ENCODE measurements at regions not wholly inside any gene's neighbourhood (a gene's known extent, or its start where the extent isn't known, plus 50 kb on each side); places are given as distances from the start of the nearest gene placed in this dataset.

- Histone ChIP-seq H3K4me2 (no peak overlapping the region), H3K27ac (no peak overlapping the region), H3K9me3 (ENCODE audit: low read depth) (no peaks in the 10 kb centered on the region), H2AFZ (replicated peaks) (no peak overlapping the region), H3K4me1 (no peaks in the 10 kb centered on the region), H3K27me3 (no peaks in the 10 kb centered on the region), H3F3A (ENCODE audit: low read depth) (no peaks in the 10 kb centered on the region), H3K79me2 (ENCODE audit: low read depth) (no peaks in the 10 kb centered on the region), H3K9ac (no peak overlapping the region), H3K4me3 (no peak overlapping the region), H3K36me3 (no peaks in the 10 kb centered on the region), H4K20me1 (ENCODE audit: low read depth) (no peaks in the 10 kb centered on the region)
- no peaks in the 10 kb centered on the region for H3K9me3 Mint-ChIP-seq
- H3K36me3 Mint-ChIP-seq: no peaks in the 10 kb centered on the region
- no peak overlapping the region for H3K4me3 Mint-ChIP-seq
- TF ChIP-seq CTCF (IDR thresholded peaks at IDR 0.05) (no peak), EZH2 (IDR thresholded peaks at IDR 0.05) (no peak), EZH2phosphoT487 (IDR thresholded peaks at IDR 0.05) (no peak)
- no peaks in the 10 kb centered on the region for H3K4me1 Mint-ChIP-seq
- H3K27me3 Mint-ChIP-seq (ENCODE audit: insufficient read depth, low read depth): no peaks in the 10 kb centered on the region
- DNase-seq (ENCODE audit: low spot score): no peak
- H3K27ac Mint-ChIP-seq: no peak overlapping the region
These were observed 314.5 kb upstream of the COL8A1 start for GRCh38 chr3:99323940-99324339.

- no peaks in the 10 kb centered on the region for H3K27me3 ChIP-seq
- no peak overlapping the region for H3K4me3 Mint-ChIP-seq
- no peak overlapping the region for H3K9ac ChIP-seq
- no peak for DNase-seq (ENCODE audit: low spot score)
- H3K79me2 ChIP-seq (ENCODE audit: low read depth): no peaks in the 10 kb centered on the region
- H3K4me3 ChIP-seq: no peak overlapping the region
- no peaks in the 10 kb centered on the region for H3K36me3 Mint-ChIP-seq
- no peak overlapping the region for H3K4me2 ChIP-seq
- no peak for TF ChIP-seq CTCF (IDR thresholded peaks at IDR 0.05)
- TF ChIP-seq EZH2phosphoT487 (IDR thresholded peaks at IDR 0.05): no peak
- no peak for TF ChIP-seq EZH2 (IDR thresholded peaks at IDR 0.05)
- H4K20me1 ChIP-seq (ENCODE audit: low read depth): no peaks in the 10 kb centered on the region
- no peaks in the 10 kb centered on the region for H3F3A ChIP-seq (ENCODE audit: low read depth)
- no peaks in the 10 kb centered on the region for H3K4me1 Mint-ChIP-seq
- H3K4me1 ChIP-seq: no peaks in the 10 kb centered on the region
- H3K36me3 ChIP-seq: no peaks in the 10 kb centered on the region
- no peaks in the 10 kb centered on the region for H3K9me3 Mint-ChIP-seq
- H3K9me3 ChIP-seq (ENCODE audit: low read depth): no peaks in the 10 kb centered on the region
- no peak overlapping the region for H3K27ac ChIP-seq
- H3K27ac Mint-ChIP-seq: no peak overlapping the region
- H3K27me3 Mint-ChIP-seq (ENCODE audit: insufficient read depth, low read depth): no peaks in the 10 kb centered on the region
- H2AFZ ChIP-seq (replicated peaks): no peak overlapping the region
These were observed 315.8 kb upstream of the COL8A1 start for GRCh38 chr3:99322551-99322950.

- Histone ChIP-seq H3K4me1 (no peaks in the 10 kb centered on the region), H3K4me3 (no peak overlapping the region), H3K9me3 (ENCODE audit: low read depth) (no peaks in the 10 kb centered on the region), H4K20me1 (ENCODE audit: low read depth) (no peaks in the 10 kb centered on the region), H2AFZ (replicated peaks) (no peak overlapping the region), H3K79me2 (ENCODE audit: low read depth) (no peaks in the 10 kb centered on the region), H3F3A (ENCODE audit: low read depth) (no peaks in the 10 kb centered on the region), H3K27ac (no peak overlapping the region), H3K9ac (no peak overlapping the region), H3K4me2 (no peak overlapping the region), H3K36me3 (no peaks in the 10 kb centered on the region), H3K27me3 (no peaks in the 10 kb centered on the region)
- H3K4me3 Mint-ChIP-seq: no peak overlapping the region
- no peak for DNase-seq (ENCODE audit: low spot score)
- H3K27me3 Mint-ChIP-seq (ENCODE audit: insufficient read depth, low read depth): no peaks in the 10 kb centered on the region
- TF ChIP-seq EZH2 (IDR thresholded peaks at IDR 0.05) (no peak), EZH2phosphoT487 (IDR thresholded peaks at IDR 0.05) (no peak), CTCF (IDR thresholded peaks at IDR 0.05) (no peak)
- H3K27ac Mint-ChIP-seq: no peak overlapping the region
- no peaks in the 10 kb centered on the region for H3K9me3 Mint-ChIP-seq
- no peaks in the 10 kb centered on the region for H3K36me3 Mint-ChIP-seq
- no peaks in the 10 kb centered on the region for H3K4me1 Mint-ChIP-seq
These were observed 317.1 kb upstream of the COL8A1 start for GRCh38 chr3:99321261-99321660.

DNA sequence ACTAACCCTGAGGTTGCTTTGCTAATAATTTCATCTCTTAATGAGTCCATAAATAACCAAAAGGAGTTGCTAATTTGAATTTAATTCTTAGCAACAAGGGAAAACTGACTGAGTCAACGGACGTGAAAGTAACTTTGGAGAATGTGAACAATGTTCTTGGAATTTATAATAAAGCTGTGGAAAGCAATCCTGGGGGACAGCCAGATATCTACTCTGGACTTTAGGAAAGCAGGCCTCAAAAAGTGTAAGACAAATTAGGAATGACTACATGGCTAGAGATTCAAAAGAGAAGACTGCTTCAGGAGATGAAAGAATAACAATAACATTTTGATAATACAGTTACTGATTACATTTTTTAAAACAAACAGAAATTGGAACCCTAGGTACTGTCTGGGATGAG is 318.4 kb upstream of the COL8A1 start:
- Mint-ChIP-seq H3K4me3 (no peak overlapping the region), H3K9me3 (no peaks in the 10 kb centered on the region), H3K27ac (no peak overlapping the region), H3K27me3 (ENCODE audit: insufficient read depth, low read depth) (no peaks in the 10 kb centered on the region), H3K36me3 (no peaks in the 10 kb centered on the region), H3K4me1 (no peaks in the 10 kb centered on the region)
- Histone ChIP-seq H3F3A (ENCODE audit: low read depth) (no peaks in the 10 kb centered on the region), H3K4me3 (no peak overlapping the region), H2AFZ (replicated peaks) (no peak overlapping the region), H3K9me3 (ENCODE audit: low read depth) (no peaks in the 10 kb centered on the region), H3K4me2 (no peak overlapping the region), H3K4me1 (no peaks in the 10 kb centered on the region), H3K36me3 (no peaks in the 10 kb centered on the region), H3K79me2 (ENCODE audit: low read depth) (no peaks in the 10 kb centered on the region), H3K27me3 (no peaks in the 10 kb centered on the region), H3K9ac (no peak overlapping the region), H4K20me1 (ENCODE audit: low read depth) (no peaks in the 10 kb centered on the region), H3K27ac (no peak overlapping the region)
- TF ChIP-seq EZH2phosphoT487 (IDR thresholded peaks at IDR 0.05): no peak
- no peak for DNase-seq (ENCODE audit: low spot score)

All from neural progenitor cell (in vitro differentiated cells).